ENCODE measurements at regions not wholly inside any gene's neighbourhood (a gene's known extent, or its start where the extent isn't known, plus 50 kb on each side); places are given as distances from the start of the nearest gene placed in this dataset.

GRCh38 chr13:111486331-111486730, 165.9 kb downstream of the TEX29 start:
- TF ChIP-seq ZNF317 (CRISPR knock-in tag; IDR thresholded peaks at IDR 0.05; ENCODE audit: borderline replicate concordance, low read depth) (no peak), CTCF (IDR thresholded peaks at IDR 0.05) (no peak), IRF1 (CRISPR knock-in tag; IDR thresholded peaks at IDR 0.05) (no peak), AFF4 (CRISPR knock-in tag; IDR thresholded peaks at IDR 0.05; ENCODE audit: borderline replicate concordance) (no peak), FOXP4 (CRISPR knock-in tag; IDR thresholded peaks at IDR 0.05) (no peak), TP53 (CRISPR knock-in tag; IDR thresholded peaks at IDR 0.05) (no peak), NFYB (CRISPR knock-in tag; conservative IDR thresholded peaks at IDR 0.05; ENCODE audit: low read depth) (no peak), RELA (CRISPR knock-in tag; IDR thresholded peaks at IDR 0.05; ENCODE audit: borderline replicate concordance) (no peak), FOXP1 (CRISPR knock-in tag; IDR thresholded peaks at IDR 0.05; ENCODE audit: borderline replicate concordance) (no peak), FOXJ3 (CRISPR knock-in tag; IDR thresholded peaks at IDR 0.05; ENCODE audit: borderline replicate concordance) (no peak), USF1 (CRISPR knock-in tag; IDR thresholded peaks at IDR 0.05) (no peak), TCF7 (CRISPR knock-in tag; IDR thresholded peaks at IDR 0.05; ENCODE audit: low read depth) (no peak), ZNF138 (CRISPR knock-in tag; conservative IDR thresholded peaks at IDR 0.05) (no peak), ETV6 (CRISPR knock-in tag; IDR thresholded peaks at IDR 0.05) (no peak)

All from WTC11 (cell line).